ENCODE measurements at regions not wholly inside any gene's neighbourhood (a gene's known extent, or its start where the extent isn't known, plus 50 kb on each side); places are given as distances from the start of the nearest gene placed in this dataset.
A peak's percentile ranks its signal among the peaks of the same experiment; 100 is the strongest.
"Not testable (repeated sequence)": the region's sequence is repeated elsewhere in the genome, so short reads cannot be mapped to it uniquely, and the experiment has no call there.

DNA sequence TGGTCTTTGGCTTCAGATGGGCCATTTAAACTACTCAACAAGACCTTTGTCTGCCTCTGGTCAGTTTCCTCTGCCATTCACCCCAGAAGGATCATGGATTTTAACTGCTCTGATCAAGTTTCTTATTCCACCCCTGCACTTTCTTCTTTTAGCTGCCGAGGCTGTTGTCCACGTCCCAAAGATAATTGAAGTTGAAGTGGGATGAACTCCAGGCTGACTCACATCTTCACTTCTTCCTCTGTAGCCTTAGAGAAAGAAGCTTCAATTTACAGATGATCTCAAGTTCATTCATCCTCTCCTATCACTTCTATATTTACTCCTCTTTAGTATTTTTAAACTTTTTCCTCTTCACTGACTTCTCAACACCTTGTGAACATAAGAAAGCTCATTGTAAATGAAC lies 651.6 kb downstream of the UTRN start:
- DNase-seq, result no peak

DNA sequence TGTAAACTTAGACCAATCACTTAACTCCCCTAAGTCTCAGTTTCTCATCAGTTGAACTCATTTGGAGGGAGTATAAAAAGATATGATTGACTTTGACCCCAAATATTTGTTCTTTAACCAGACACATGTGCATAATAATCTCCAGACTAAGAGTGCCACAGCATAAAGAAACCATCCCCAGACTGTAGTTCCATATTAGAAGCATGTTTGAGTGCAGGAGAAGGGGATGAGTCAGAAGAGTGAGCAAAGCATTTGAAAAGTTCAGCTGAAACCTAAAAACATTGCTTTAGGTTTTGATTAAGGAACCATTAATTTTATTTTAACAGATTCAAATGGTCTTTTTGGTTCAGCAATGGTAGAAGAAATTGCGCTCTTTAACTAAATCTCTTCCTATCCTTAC lies 654.8 kb downstream of the UTRN start:
- no peak for DNase-seq

DNA sequence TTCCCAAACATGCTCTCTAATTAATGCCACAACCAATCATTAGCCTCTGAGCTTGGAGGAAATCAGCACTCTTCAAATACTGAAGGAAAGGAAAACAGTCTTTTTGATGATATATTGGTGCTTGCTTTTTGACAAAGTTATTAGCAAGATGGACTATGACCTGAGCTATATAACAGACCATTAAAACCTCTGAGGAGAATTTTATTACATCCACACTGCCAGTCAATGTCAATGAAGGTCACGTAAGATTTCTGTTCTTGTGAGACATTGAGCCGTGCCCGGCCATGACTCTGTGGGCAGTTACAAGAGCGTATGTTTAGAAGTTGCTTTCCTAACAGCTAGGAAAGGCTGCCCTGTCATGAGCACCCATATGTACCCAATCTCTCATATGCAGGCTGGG lies 659.0 kb downstream of the UTRN start:
- no peak for DNase-seq

DNA sequence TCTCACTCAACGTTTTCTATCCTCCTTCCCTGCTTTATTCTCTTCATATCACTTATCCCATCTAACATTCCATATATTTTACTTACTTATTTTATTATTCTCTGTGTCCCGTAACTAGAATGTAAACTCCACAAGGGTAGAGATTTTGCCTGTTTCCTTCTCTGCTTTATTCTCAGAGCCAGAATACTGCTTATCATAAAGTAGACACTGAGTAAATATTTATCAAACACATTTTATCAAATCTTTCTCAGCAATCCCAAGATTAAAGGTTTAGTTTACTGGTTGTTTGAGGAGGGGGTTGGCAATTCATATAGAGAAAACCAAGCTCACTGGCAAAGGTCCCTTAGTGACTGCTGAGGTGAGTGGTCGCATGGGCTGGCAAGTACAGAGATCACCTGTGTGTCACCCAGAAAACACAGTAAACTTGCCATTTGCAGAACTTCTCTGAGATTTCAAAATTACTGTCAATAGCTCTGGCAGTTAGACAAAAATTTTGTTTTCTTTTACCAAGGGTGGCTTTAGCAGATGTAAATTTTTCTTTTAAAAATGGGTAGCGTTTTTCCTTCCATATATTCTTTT lies 662.4 kb downstream of the UTRN start:
- DNase-seq, result no peak

DNA sequence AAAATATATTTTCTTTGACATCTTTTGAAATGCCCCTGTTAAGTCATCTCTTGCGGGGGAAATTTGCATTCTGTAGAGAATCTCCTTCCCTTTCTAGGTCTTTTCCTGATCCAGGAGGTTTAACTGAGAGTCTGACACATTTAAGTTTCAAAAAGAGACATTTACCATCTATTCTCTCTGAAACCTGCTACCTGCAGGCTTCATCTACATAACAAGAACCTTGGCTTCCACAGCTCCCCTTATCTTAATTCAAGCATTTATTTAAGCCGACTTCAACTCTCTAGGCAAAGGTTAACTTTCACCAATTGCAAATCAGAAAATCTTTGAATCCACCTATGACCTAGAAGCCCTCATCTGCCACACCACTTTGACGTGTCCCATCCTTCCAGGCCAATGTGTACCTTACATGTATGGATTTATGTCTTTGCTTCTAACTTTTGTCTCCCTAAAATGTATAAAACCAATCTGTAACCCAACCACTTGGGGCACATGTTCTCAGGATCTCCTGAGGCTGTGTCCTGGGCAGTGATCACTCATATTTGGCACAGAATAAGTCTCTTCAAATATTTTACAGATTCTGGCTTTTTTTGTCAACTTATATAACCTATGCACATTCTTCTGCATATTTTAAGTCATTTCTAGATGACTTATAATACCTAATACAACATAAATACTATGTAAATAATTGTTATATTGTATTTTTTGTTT lies 666.7 kb downstream of the UTRN start:
- DNase-seq, result no peak

DNA sequence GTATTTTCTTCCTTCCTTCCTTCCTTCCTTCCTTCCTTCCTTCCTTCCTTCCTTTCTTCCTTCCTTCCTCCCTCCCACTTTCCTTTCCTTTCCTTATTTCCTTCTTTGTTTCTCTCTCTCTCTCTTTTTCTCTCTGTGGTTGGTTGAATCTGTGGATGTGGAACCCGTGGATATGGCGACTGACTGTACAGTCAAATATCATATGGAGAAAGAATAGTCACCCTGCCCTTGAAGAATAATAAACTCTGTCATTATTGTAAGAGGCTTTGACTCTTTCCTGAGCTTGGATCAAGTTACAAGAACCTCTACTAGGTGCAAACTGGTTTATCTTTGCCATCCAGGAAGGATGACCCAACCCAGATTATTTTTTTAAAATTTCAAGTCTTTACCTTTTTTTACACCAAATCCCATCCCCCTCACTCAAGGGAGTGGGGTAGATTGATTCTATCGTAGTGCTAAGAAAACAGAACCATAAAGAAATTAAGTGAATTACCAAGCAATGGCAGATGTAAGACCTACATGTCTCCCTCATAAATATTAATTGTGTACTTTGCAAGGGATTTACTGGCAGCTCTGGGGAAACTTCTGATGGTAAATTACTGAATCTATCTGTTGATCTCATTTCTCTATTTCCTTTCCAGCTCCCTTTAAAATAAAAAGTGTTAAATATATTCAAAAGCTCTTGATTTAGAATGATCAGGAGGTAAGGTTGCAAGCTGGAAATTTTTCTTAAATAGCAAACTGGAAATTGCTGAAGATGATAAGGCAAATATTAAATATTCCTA lies 667.5 kb downstream of the UTRN start:
- DNase-seq, result peak in 1 of 2 experiments; percentile 57

DNA sequence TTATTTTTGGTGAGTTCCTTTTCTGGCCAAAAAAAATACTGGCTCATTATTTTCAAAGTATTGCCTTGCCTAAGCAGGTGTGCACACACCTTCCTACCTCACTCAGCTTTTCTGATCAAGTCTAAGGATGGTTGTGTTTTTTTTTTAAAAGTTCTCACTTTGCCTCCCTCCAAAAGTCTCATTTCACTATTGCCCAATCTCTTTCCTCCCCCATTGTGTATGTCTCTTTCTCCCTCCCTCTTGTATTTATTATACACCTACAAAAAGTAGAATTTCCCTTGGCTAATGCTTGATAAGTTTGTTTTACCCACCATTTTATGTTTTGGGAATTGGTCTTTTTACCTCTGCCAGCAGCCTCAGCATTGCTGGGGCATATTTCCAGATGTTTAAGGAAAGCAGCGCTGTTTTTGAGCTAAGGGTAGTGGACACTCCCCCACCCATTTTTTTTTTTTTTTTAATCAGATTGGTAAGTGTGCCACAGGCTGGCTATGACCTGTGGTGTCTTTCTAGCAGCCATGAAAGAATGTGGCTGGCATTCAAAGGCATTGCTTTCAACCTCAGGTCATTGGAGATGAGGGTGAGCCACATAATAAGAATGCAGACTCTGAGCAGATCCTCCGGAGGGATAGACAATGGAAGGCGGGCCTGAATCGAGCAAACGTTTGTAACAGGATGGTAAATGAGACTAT lies 668.6 kb downstream of the UTRN start:
- DNase-seq, result no peak

DNA sequence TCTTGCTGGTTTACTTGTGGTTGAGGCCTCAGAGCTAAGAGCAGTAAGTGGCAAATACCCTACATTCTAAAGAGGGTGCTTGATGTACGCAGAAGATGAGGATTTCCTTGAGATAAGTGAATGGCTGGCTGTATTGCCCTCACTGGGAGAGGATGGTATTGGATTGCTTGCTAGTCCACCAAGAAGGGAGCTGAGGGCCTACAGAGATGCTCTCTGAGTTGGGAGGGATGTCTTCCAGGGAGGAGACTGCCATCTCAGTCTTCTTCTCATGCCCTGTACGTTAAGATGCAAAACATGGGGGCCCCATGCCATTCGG lies 669.1 kb downstream of the UTRN start:
- no peak for DNase-seq

DNA sequence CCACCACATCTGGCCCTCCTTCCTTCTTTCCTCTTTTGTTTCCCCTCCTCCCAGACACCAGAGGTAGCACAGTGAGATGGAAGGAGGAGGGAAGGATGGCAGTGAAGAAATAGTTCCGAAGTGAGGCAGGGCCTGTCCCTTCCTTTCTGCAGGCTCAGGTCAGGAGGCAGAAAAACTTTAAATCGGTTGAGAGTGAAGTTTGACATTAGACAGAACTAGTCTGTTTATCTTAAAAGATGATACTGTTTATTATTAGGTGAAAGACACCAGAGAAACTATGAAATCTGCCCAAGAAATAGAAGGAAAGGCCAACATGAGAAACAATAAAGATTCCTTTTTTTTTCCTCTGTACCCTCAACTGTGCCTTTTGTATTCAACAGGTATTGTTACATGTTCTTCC lies 670.3 kb downstream of the UTRN start:
- DNase-seq, result no peak

DNA sequence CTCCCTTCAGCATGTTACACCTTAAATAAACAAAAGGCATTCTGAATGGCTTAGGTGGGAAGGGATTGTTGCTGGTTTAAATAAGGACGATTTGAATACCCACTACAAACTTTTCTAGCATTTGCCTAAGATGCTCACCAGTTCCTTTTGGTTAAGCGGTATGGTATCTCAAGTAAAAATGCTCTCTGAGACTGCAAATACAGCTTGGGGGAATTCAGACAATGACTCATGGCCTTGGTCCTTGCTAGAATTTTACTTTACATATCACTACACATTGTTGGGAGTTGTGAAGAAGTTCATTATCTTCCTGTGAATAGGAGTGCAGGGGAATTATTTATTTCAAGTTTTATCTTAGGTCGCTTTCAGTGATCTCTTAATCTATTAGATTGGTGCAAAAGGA lies 670.7 kb downstream of the UTRN start:
- DNase-seq, result no peak

DNA sequence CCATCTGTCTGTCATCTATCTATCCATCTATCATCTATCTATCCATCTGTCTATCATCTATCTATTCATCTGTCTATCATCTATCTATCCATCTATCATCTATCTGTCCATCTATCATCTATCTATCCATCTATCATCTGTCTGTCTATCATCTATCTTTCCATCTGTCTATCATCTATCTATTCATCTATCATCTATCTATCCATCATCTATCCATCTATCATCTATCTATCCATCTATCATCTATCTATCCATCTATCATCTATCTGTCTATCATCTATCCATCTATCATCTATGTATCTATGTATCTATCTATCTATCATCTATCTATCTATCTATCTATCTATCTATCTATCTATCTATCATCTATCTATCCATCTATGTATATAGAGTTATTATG lies 671.6 kb downstream of the UTRN start:
- not testable (repeated sequence) for DNase-seq

DNA sequence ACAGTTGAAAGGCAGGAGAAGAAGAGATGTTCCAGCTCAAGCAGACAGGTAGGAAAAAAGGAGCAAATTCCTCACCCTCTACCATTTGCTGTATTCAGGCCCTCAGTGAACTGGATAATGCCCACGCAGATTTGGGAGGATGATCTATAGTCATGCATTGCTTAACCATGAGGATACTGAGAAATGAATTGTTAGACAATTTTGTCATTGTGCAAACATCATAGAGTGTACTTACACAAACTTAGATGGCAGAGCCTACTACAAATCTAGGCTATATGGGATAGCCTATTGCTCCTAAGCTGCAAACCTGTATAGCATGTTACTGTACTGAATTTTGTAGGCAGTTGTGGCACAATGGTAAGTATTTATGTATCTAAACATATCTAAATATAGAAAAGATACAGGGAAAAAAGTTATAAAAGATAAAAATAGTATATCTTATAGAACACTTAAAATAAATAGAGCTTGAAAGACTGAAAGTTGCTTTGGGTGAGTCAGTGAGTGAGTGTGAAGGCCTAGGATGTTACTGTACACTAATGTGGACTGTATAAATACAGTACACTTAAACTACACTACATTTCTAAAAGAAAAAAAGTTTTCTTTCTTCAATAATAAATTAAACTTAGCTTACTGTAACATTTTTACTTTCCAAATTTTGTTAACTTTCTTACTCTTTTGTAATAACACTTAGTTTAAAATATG lies 672.3 kb downstream of the UTRN start:
- DNase-seq, result no peak

DNA sequence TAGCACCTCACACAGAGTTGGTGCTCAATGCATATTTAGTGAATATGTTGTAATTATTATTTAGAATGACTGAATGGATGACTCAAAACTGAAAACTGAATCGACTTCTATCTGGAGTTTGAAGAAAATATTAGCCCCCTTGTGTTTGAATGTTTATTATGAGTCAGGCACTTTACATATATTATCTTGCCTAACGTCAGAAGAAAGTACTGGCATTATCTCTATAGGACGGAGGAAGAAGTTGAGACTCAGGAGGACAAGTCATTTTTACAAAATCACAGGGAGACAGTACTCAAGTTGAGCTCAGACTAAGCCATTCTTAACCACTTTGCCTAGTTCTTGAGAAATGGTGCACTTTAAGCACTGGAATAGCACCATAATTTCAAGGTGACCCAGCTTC lies 684.0 kb downstream of the UTRN start:
- DNase-seq, result no peak

DNA sequence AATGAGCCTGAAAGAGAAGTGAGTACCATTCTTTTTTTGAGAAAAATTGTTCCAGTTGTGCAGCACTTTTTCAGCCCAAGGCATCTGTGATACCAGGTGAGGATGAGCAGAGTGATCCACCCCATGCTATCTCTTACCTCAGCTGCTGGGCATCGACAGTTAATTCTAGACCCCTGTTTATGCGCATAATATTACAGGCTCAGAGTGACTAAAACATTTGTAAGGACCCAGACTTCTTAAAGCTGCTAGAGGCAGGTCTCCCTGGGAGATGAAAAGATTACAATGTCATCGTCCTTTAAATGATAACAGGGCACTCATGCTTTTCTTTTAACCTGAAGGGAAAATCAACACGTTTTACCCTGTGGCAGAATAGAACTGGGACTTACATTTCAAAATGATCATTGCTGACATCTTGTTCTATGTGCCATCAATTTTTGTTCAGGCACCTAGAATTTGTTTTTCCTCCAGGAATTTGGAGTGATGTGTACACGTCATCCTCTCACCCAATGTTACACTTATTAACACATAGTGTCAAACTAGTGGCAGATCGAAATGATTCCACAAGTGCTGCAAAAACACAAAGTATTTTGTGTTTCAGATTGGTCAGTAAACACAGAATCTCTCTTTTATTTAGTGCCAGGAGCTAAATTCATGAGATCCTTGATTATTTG lies 684.6 kb downstream of the UTRN start:
- DNase-seq, result no peak

DNA sequence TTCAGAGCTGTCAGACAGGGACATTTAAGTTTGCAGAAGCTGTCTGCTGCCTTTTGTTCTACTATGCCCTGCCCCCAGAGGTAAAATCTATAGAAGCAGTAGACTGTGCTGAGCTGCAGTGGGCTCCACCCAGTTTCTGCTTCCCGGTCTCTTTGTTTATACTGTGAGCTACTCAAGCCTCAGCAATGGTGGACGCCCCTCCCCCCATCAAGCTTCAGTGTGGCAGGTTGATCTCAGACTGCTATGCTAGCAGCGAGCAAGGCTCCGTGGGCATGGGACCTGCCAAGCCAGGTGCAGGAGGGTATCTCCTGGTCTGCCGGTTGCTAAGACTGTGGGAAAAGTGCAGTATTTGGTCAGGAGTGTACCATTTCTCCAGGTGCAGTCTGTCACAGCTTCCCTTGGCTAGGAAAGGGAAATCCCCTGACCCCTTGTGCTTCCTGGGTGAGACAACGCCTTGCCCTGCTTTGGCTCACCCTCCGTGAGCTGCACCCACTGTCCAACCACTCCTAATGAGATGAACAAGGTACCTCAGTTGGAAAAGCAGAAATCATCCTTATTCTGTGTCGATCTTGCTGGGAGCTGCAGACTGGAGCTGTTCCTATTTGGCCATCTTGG lies 692.2 kb downstream of the UTRN start:
- DNase-seq, result not testable (repeated sequence)

DNA sequence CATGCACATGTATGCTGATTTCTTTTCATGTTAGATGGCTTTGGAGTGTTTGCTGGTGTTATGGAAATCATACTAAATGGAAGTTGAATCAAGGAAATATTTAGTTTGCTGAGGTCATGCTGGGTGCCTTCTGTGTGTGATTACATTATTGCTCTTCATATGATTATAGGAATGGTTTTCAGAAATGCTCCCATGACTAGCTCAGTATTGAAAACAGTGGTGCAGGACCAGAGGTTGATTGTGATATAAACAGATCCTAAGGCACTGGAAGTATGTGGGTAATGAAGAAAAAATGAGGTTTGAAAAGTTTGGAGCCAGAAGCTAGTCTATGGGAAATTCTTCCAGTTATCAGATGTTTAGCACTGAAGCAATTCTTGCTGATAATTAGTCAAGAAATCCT lies 693.1 kb downstream of the UTRN start:
- no peak for DNase-seq

DNA sequence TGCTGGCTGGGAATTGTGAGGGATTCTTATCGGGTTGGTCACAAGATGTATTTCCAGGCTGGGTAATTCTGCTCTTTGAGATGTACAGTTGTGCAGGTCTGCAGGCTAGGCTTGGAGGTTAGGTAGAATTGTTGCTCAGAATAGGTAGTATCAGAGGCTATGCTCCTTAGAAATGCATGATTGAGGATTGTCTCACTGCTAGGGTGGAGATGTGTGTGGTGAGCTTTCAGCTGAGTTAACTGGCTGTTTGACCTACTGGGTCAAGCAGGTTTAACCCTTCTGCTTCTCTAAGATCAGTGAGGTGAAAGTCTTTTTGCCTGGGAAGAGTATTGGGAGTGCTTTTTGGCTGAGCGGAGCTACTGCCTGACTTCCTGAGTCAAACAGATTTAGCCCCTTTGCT lies 701.1 kb downstream of the UTRN start:
- no peak for DNase-seq

DNA sequence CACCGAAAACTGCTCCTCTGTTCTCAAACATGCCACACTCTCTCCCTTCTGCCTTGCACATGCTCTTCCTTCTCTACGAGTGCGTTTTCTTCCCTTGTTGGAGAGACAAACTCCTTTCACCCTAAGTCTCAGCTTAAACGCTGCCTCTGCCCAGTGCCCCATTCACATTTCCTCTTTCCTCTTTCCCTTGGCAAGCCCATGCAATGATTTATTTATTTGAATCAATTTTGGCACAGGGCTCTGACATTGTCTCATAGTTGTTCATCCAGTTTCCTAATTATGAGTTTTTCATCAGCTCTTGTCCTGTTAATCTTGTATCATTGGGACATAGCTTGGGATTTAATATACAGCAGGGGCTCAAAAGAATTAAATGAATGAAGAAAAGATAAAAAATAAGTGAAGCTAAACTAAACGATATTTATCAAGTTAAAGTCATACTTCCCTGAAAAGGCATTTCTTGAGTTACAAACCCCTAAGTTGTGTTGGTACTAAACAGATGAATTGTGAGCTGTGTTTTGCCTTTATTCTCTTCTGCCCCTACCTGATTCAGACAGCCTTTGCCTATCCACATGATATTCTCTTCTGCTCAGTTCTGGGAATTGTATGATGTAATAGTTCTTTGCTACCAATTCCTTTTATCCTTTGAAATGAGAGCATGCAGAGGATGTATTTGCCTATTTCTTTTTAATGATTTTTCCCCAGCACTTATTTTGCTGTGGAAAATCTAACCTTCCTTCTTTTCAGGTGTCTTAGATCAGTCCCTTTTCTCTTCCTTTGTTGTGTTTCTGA lies 704.4 kb downstream of the UTRN start:
- no peak for DNase-seq

DNA sequence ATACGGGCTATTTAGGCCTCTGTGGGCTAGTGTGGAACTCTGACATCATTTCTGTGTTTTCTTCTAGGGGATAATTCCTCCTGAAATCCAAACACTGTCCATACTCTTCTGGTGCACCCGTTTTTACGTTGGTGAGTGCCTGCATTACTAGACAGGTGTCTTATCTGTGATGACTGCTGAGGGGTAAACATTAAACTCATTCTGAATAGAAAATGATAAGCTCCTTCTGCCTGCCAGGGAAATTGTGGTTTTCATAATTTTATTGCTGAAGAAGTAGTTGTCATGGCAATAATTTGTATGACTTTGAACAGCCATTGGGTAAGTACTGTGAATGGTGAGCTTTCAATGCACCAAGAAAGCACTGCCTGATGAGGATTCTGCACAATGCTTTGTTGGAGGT lies 705.6 kb downstream of the UTRN start:
- no peak for DNase-seq

DNA sequence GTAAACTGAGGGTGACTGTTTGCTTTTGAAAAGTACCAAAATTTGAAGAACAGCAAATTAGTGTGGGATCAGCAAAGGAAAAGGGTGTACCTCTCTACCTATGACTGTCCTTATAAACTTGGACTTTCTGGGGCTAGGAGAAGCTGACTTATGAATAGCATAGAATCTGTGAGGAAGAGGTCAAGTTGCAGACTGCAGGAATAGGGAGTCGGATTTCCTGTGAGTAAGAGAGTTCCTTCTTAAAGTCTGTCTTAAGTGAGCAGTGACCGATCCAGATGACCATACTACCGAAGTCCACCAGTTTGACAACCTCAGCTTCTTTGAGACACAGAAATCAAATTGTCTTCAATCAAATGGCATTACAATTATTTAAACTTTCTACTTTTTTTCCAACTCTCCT lies 708.7 kb downstream of the UTRN start:
- no peak for DNase-seq

DNA sequence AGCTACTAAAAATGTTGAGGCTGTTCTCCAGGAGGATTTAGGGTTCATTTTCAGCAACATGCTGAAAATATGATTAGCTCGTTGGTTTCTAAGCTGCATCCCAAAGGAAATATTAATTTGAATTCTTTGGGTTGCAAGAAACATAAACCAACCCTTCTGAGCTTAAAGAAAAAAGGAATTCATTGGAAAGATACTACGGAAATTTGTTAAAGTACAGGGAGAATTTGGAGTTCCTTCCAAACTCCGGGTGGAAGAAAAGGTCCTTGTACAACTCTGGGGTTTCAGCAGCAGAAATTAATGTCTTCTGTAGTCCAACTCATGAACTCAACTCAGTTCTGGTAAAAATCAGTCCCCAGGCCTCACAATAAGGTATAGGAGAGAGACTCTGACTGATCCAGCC lies 712.9 kb downstream of the UTRN start:
- no peak for DNase-seq
